SH-SY5Y (cell line): ENCODE measurements at regions not wholly inside any gene's neighbourhood (a gene's known extent, or its start where the extent isn't known, plus 50 kb on each side); places are given as distances from the start of the nearest gene placed in this dataset.

ENCODE experiments used
- GATA2 ChIP-seq: IDR thresholded peaks from 2 replicates; pipeline ENCODE4 v1.6.1; 2011; ENCODE audit warnings: mild to moderate bottlenecking, low read depth, low read length
- GATA3 ChIP-seq: IDR thresholded peaks from 2 replicates; pipeline ENCODE4 v1.6.1; 2011; ENCODE audit warnings: low read depth, mild to moderate bottlenecking, low read length, moderate library complexity

DNA sequence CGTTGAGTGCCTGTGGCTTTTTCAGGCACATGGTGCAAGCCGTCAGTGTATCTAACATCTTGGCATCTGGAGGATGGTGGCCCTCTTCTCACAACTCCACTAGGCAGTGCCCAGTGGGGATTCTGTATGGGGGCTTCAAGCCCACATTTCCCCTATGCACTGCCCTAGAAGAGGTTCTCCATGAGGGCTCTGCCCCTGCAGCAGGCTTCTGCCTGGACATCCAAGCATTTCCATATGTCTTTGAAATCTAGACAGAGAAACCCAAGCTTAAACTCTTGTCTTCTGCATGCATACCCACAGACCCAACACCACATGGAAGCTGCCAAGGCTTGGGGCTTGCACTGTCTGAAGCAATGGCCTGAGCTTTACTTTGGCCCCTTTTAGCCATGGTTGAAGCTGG is 146.4 kb downstream of the ARL4A start:
- no peak for TF ChIP-seq GATA3
- TF ChIP-seq GATA2 = no peak

DNA sequence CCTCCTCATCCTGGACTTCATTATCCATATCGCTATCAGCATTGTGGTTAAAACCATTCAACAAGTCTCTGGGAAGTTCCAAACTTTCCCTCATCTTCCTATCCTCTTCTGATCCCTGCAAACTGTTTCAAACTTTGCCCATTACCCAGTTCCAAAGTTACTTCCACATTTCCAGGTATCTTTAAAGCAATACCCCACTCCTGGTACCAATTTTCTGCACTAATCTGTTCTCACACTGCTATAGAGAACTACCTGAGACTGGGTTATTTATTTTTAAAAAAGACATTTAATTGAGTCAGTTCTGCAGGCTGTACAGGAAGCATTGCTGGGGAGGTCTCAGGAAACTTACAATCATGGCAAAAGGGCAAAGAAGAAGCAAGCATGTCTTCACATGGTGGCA is 147.3 kb downstream of the ARL4A start:
- TF ChIP-seq GATA3 (no peak), GATA2 (no peak)

DNA sequence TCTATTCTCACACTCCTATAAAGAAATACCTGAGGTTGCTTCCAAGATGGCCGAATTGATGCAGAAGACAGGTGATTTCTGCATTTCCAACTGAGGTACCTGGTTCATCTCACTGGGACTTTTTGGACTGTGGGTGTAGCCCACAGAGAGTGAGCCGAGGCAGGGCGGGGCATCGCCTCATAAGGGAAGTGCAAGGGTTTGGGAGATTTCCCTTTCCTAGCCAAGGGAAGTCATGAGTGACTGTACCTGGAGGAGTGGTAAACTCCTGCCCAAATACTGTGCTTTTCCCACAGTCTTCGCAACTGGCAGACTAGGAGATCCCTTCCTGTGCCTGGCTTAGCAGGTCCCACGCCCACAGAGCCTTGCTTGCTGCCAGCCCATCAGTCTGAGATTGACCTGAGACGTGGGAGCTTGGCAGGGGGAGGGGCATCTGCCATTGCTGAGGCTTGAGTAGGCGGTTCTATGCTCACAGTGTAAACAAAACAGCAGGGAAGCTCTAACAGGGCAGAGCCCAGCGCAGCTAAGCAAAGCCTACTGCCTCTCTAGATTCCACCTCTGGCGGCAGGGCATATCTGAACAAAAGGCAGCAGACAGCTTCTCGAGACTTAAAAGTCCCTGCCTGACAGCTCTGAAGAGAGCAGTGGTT is 152.2 kb downstream of the ARL4A start:
- no peak for TF ChIP-seq GATA2
- TF ChIP-seq GATA3 = no peak

DNA sequence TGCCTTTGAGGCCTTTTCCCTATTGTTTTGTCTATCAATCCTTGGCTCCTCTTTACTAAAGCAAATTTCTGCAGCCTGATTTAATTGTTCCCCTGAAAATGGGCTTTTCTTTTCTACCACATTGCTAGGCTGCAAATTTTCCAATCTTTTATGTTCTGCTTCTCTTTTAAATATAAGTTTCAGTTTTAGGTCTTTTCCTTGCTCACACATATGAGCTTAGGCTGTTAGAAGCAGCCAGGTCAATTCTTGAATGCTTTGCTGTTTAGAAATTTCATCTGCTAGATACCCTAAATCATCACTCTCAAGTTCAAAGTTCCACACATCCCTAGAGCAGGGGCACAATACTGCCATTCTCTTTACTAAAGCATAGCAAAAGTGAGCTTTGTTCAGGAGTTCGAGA is 159.6 kb downstream of the ARL4A start:
- TF ChIP-seq GATA2 (no peak), GATA3 (no peak)

DNA sequence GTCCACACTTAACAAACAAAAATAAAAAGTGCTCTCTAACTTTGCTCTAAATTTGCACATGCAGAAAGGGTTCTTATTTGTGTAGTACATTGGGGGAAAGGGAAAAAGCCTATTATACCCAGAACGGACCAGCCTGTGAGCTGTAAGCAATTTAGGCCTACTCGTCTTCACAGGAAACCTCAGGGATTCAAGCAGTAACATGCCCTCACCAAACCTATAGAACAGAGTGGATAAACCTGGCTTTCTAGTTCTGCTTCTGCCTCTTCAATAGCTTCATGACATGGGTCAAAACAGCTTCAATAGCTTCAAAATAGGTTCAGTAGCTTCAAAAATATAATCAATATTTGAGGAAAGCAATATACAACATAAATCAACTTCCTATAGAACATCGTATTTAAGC is 163.7 kb downstream of the ARL4A start:
- no peak for TF ChIP-seq GATA3
- TF ChIP-seq GATA2 = no peak

DNA sequence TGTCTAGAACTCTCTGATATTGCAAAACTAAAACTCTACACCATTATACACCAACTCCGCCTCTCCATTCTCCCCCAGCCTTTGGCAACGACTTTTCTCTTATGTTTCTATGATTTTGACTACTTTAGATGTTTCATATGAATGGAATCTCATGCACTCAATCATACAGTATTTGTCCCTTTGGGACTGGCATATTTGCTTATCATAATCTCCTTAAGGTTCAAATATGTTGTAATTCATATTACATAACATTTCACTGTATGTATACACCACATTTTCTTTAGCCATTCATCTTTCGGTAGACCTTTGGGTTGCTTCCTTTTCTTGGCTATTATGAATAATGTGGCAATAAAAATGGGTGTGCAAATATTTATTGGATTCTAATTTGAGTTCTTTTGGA is 164.4 kb downstream of the ARL4A start:
- TF ChIP-seq GATA3 = no peak
- no peak for TF ChIP-seq GATA2

DNA sequence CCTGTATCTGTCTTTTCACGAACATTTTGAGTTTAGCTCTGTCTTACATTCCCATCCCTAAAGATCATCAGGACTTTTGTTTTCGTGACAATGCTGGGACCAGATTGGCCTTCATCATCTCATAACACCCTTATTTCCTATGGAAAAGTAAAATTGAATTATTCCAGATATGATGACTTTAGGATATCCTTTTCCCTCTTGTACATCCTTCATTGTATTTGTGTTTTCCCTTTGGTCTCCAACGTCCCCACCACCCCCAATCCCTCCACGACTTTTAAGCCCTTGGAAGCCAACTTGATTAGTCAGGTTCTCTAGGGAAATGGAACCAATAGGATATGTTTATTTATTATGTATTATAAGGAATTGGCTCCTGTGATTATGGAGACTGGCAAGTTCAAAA is 167.6 kb downstream of the ARL4A start:
- TF ChIP-seq GATA2 = no peak
- no peak for TF ChIP-seq GATA3

DNA sequence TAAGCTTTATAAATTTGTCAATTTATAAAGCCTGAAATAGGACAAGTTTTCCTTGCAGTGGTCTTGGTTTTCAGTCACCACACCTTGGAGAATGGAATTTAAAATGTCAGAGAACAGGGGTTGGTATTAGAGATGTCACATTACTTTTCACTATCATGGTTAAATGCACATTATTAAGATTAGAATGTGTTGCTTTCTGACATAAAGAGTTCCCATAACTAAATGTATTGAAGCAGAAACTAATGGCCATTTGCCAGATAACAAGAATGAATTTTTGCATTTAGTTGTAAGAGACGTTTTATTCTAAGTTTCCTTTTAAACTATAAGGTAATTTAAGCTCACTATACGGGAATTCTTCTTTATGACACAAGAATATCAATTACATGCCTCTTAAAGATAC is 172.3 kb downstream of the ARL4A start:
- TF ChIP-seq GATA2 = no peak
- TF ChIP-seq GATA3 = no peak

DNA sequence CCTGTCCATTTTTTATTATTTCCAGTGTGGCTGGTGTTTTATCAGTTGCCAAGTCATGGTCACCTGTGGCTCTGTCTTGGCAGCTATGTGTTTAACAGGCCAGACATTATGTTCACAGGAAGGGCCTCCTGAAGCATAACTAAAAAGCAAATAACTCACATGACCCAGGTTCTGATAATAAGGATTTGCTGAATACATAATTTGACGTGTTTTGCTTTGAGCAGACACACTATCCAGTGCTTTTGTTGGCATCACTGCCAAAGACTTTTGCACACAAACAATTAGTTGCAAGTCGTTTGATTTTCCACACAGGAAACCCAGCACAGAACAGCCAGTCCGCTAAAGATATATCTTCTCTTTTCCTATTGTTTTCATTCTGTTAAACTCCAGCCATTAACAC is 173.6 kb downstream of the ARL4A start:
- TF ChIP-seq GATA3 = no peak
- no peak for TF ChIP-seq GATA2

DNA sequence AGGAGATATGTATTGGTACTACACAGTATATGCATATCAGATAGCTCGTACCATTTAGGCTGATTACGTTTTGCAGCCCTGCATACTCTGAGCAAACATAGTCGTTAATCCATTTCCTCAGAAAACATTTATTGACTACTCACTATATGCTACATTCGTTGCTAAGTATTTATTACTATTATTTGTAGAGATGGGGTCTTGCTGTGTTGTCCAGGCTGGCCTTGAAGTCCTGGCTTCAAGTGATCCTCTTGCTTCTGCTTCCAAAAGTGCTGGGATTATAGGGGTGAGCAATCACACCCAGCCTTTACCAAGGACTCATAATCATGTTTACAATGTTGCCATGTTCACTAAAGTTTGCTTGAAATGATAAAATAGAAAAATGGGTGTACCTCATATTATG is 174.7 kb downstream of the ARL4A start:
- TF ChIP-seq GATA3 (no peak), GATA2 (no peak)

DNA sequence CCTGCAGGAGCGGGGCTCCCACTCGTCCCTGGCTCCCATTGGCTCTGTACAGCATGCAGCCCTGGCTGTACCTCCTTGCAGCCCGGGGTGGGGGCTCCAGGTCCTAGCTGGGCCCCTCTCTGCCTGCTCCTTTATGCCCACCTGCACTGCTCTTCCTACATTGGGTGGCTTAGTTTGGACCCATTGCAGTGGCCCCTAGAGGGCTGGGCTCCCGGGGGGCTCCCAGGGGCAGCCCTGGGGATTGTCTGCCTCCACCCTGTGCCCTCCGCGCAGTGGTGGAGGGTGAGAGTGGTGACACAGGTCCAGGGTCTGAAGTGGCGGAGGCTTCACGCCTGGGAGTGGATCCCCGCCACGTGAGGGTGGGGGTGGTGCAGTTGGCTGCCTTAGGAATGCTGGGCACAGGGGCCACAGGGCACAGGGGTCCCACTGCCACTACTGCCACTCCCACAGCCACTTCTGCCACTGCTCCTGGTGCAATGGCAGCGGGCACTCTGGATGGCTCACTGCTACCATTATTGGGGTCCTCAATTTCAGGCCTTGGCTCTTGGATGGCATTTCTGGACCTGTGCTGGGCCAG is 177.1 kb downstream of the ARL4A start:
- TF ChIP-seq GATA3 (no peak), GATA2 (no peak)

DNA sequence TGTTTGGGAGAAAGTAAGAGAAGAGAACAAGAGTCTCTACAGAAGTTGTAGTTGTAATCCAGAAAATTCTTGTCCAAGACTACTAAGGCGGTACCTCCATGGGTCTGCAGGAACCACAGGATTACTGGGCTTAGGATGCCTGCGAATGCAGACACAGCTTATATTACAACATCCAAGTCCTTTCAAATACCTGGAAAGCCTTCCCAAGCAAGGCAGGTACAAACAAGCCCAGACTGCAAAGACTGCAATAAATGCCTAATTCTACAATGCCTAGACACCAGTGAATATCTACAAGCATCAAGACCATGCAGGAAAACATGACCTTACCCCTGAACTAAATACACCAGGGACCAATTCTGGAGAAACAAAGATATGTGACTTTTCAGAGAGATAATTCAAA is 178.2 kb downstream of the ARL4A start:
- no peak for TF ChIP-seq GATA2
- TF ChIP-seq GATA3 = no peak

DNA sequence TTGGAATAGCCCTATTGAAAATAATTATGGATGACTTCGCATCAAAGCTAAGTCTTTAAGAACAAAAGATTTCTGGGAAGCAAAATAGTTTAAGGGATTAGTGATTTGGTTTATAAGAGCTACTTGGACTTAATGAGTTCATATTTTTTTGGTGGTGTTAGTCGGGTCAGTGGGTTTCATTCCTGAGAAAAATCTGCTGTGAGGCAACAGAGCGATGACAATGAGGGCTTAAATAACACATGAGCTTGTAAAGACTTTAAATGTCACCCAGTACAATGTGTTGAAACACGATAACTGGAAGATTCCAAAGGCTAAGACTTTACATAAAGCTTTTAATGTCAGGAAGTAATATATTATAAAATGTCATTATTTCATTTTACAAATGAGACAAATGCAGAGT is 178.8 kb downstream of the ARL4A start:
- no peak for TF ChIP-seq GATA2
- TF ChIP-seq GATA3 = no peak

DNA sequence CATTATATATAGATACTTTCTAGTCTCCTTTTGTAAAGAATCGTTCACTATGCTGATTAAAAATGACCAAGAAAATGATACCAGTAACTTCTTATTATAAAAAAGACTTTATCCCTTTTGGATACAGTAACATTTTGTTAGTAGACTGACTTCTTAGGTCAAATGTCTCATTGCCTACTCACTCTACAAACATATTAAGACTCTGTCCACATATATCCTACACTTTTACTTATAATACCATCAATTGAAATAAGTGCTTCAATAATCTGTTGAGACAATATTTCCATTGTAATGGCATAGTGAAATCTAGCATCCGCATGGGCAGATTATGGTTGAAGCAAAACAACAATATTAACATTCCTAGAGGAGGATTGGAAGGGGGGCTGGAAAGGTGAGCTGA is 180.6 kb downstream of the ARL4A start:
- TF ChIP-seq GATA2 (no peak), GATA3 (no peak)

DNA sequence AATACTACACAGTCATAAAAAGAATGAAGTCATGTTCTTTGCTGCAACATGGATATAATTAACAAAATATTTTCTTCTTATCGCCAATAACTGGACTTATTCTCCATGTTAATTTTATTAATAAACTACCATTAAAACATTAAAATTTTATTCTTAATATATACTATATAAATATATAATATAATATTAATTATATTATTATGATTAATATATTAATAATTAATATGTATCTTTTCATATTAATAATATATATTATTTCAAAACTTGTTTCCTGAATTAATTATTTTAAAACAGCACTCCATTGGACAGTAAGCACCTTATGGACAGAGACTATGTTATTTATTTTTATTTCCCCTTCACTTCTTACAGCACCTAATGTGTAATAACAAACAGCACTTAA is 182.8 kb downstream of the ARL4A start:
- TF ChIP-seq GATA3 = no peak
- no peak for TF ChIP-seq GATA2

DNA sequence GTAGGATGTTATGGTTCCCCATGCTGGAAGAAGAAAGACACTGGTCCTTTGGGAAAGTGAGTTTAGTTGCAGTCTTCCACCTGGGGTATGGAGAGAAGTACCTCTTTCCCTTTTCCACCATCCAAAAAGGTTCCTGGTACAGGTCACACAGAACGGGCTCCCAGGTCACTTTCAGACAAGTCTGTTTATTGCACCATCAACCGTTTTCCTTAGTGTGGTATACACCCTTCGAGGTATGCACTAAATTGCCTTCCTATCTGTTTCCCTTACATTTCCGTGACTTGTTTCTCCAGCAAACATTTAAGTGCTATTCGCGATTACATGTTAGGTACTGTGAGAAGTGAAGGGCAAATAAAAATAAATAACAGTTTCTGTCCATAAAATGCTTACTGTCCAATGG is 185.1 kb downstream of the ARL4A start:
- no peak for TF ChIP-seq GATA2
- TF ChIP-seq GATA3 = no peak
